Suprapubic skin (tissue), 4 donors: ENCODE measurements at regions not wholly inside any gene's neighbourhood (a gene's known extent, or its start where the extent isn't known, plus 50 kb on each side); places are given as distances from the start of the nearest gene placed in this dataset.

Experiments
- DNase-seq, 2 donors: peaks; one replicate each; pipeline ENCODE4 v3.0.0-alpha.2; 2019; ENCODE audit warnings: low spot score in 2 of 2
- H3K27ac ChIP-seq: fragments of 200-600 bp; sonication (generic); one replicate; pipeline ENCODE4 v1.5.1; 2019
- H3K27me3 ChIP-seq: fragments of 200-600 bp; sonication (generic); one replicate; pipeline ENCODE4 v1.5.1; 2019
- H3K36me3 ChIP-seq: fragments of 200-600 bp; sonication (generic); one replicate; pipeline ENCODE4 v1.5.1; 2019
- H3K4me1 ChIP-seq: fragments of 200-600 bp; sonication (generic); one replicate; pipeline ENCODE4 v1.5.1; 2019
- H3K4me3 ChIP-seq: fragments of 200-600 bp; sonication (generic); one replicate; pipeline ENCODE4 v1.5.1; 2019; ENCODE audit warnings: mild to moderate bottlenecking
- H3K9me3 ChIP-seq: fragments of 200-600 bp; sonication (generic); one replicate; pipeline ENCODE4 v1.5.1; 2019
- EP300 ChIP-seq: sonication (generic); formaldehyde crosslinking; IDR thresholded peaks from one replicate; pipeline ENCODE4 v1.6.1; 2017; ENCODE audit warnings: antibody characterized with exemption
- POLR2A ChIP-seq, 2 donors: fragments of 450-650 bp; IDR thresholded peaks; one replicate each; pipeline ENCODE4 v1.6.1; 2017; ENCODE audit warnings: antibody characterized with exemption in 2 of 2, mild to moderate bottlenecking in 2 of 2, moderate library complexity in 2 of 2
- POLR2AphosphoS5 ChIP-seq, 3 donors: sonication (generic); formaldehyde crosslinking; IDR thresholded peaks; one replicate each; pipeline ENCODE4 v1.6.1; 2017; ENCODE audit warnings: antibody characterized with exemption in 3 of 3
- WGBS: methylation state at CpG from one replicate; pipeline ENCODE4 v1.1.5; 2018; 5-methylcytosine and 5-hydroxymethylcytosine counted together
- TF ChIP-seq, protein P1 (sequence below), 2 donors: fragments of 200-600 bp in 1 of 2; fragments of 450-650 bp in 1 of 2; sonication (generic) in 1 of 2; IDR thresholded peaks; one replicate each; pipeline ENCODE4 v1.5.1; 2016 to 2019; ENCODE audit warnings: antibody characterized with exemption in 2 of 2, mild to moderate bottlenecking in 1 of 2, moderate library complexity in 1 of 2

DNA sequence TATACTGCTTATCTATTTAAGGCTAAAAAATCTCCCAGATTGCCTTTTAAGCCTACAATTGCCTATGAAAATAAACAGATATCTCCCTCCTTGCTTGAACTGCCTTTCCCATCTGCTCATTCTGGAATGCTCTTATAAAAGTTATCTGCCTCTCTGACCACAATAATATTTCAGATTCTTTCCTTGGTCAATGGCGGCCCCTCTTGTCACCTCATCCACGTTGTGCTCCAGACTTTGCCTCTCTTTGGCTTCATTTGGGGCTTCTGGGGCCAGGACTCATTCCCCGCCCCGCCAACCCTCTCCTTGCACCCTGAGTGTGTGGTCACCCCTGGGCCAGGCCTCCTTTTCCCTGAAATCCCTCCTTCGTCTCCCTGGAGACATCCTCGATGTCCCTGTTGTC is 110.0 kb upstream of the RPS23 start:
- DNase-seq, result no peak
- Histone ChIP-seq H3K4me3 (no peak overlapping the region), H3K27me3 (no peaks in the 10 kb centered on the region), H3K36me3 (no peaks in the 10 kb centered on the region), H3K4me1 (peaks cover 3% of the 10 kb centered on the region), H3K9me3 (no peaks in the 10 kb centered on the region), H3K27ac (no peak overlapping the region)
- 92% methylated on average over 6 of the region's 6 CpGs for WGBS
- TF ChIP-seq POLR2A (IDR thresholded peaks at IDR 0.05) (no peak), EP300 (no peak), POLR2AphosphoS5 (IDR thresholded peaks at IDR 0.05) (no peak)
- TF ChIP-seq, protein P1, sequence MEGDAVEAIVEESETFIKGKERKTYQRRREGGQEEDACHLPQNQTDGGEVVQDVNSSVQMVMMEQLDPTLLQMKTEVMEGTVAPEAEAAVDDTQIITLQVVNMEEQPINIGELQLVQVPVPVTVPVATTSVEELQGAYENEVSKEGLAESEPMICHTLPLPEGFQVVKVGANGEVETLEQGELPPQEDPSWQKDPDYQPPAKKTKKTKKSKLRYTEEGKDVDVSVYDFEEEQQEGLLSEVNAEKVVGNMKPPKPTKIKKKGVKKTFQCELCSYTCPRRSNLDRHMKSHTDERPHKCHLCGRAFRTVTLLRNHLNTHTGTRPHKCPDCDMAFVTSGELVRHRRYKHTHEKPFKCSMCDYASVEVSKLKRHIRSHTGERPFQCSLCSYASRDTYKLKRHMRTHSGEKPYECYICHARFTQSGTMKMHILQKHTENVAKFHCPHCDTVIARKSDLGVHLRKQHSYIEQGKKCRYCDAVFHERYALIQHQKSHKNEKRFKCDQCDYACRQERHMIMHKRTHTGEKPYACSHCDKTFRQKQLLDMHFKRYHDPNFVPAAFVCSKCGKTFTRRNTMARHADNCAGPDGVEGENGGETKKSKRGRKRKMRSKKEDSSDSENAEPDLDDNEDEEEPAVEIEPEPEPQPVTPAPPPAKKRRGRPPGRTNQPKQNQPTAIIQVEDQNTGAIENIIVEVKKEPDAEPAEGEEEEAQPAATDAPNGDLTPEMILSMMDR (IDR thresholded peaks at IDR 0.05), result no peak

GRCh38 chr5:82387819-82388166 is 109.6 kb upstream of the RPS23 start:
- no peaks in the 10 kb centered on the region for H3K27me3 ChIP-seq
- H3K9me3 ChIP-seq, result no peaks in the 10 kb centered on the region
- H3K27ac ChIP-seq, result no peak overlapping the region
- 51% methylated on average over 5 of the region's 5 CpGs for WGBS
- TF ChIP-seq POLR2AphosphoS5 (IDR thresholded peaks at IDR 0.05) (no peak), EP300 (no peak), POLR2A (IDR thresholded peaks at IDR 0.05) (no peak)
- TF ChIP-seq, protein P1 (IDR thresholded peaks at IDR 0.05), result no peak
- H3K4me1 ChIP-seq, result peaks cover 3% of the 10 kb centered on the region
- no peaks in the 10 kb centered on the region for H3K36me3 ChIP-seq
- DNase-seq, result no peak
- no peak overlapping the region for H3K4me3 ChIP-seq

DNA sequence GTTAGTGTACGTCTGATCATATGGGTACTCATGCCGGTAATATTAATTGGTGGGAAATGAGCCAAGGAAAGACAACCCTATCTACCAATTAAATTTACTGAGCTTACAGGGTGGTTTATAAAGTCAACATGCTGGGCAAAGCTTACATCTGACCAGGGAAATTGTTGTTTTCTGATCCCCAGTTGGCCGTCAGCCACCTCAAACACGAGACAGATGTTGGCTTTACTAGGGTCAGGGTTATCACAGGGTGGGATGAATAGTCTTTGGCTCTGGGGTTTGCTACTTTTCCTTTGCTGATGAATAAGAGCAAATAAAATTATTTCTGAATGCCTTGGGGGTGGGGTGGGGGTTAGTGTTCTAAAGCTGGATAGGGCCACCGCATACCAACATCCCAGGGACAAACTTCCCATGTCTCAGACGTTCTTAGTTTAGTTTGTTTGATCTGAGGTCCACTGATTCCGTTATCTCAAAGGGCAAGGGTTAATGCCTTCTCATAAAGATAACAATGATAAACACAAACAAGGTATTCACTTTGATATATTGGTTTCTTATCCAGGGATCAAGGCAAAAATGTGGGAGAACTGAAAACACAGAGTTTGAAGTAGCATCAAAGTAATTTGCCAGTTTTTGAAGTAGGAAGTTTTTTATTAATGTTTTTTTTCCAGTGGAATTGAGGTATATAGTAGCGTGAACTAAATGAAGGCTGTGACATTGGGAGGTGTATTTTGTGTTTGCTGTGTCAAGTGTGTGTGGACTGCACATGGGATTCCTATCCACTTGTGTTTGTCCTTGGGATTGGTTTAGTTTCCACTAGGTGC is 109.1 kb upstream of the RPS23 start:
- TF ChIP-seq POLR2A (IDR thresholded peaks at IDR 0.05) (no peak), EP300 (no peak), POLR2AphosphoS5 (IDR thresholded peaks at IDR 0.05) (no peak)
- TF ChIP-seq, protein P1 (IDR thresholded peaks at IDR 0.05), result no peak
- no peak for DNase-seq
- peaks cover 3% of the 10 kb centered on the region for H3K4me1 ChIP-seq
- WGBS, result 57% methylated on average over 8 of the region's 8 CpGs
- H3K27ac ChIP-seq, result no peak overlapping the region
- no peaks in the 10 kb centered on the region for H3K27me3 ChIP-seq
- no peaks in the 10 kb centered on the region for H3K36me3 ChIP-seq
- no peak overlapping the region for H3K4me3 ChIP-seq
- H3K9me3 ChIP-seq, result no peaks in the 10 kb centered on the region

GRCh38 chr5:82386576-82386975 is 108.4 kb upstream of the RPS23 start:
- no peak for TF ChIP-seq EP300
- TF ChIP-seq, protein P1 (IDR thresholded peaks at IDR 0.05), result no peak
- TF ChIP-seq POLR2AphosphoS5 (IDR thresholded peaks at IDR 0.05), result no peak
- TF ChIP-seq POLR2A (IDR thresholded peaks at IDR 0.05), result no peak

GRCh38 chr5:82384034-82384750 is 106.0 kb upstream of the RPS23 start:
- no peak for TF ChIP-seq EP300
- TF ChIP-seq POLR2A (IDR thresholded peaks at IDR 0.05), result no peak
- TF ChIP-seq POLR2AphosphoS5 (IDR thresholded peaks at IDR 0.05), result no peak
- TF ChIP-seq, protein P1 (IDR thresholded peaks at IDR 0.05), result no peak
- Histone ChIP-seq H3K27ac (no peak overlapping the region), H3K9me3 (no peaks in the 10 kb centered on the region), H3K27me3 (no peaks in the 10 kb centered on the region), H3K4me1 (peaks cover under 1% of the 10 kb centered on the region), H3K36me3 (no peaks in the 10 kb centered on the region), H3K4me3 (no peak overlapping the region)
- 53% methylated on average over 6 of the region's 6 CpGs for WGBS
- DNase-seq, result no peak

More at GRCh38 chr5:82386576-82386975, 108.4 kb upstream of the RPS23 start:
- whole genome bisulfite sequencing, result 28% methylated on average over 2 of the region's 2 CpGs
- no peaks in the 10 kb centered on the region for H3K9me3 ChIP-seq
- no peak overlapping the region for H3K4me3 ChIP-seq
- H3K27ac ChIP-seq, result no peak overlapping the region
- no peaks in the 10 kb centered on the region for H3K27me3 ChIP-seq
- no peak for DNase-seq
- no peaks in the 10 kb centered on the region for H3K36me3 ChIP-seq
- peaks cover 3% of the 10 kb centered on the region for H3K4me1 ChIP-seq
